ENCODE measurements at regions not wholly inside any gene's neighbourhood (a gene's known extent, or its start where the extent isn't known, plus 50 kb on each side); places are given as distances from the start of the nearest gene placed in this dataset.

- TF ChIP-seq CTCF (IDR thresholded peaks at IDR 0.05; ENCODE audit: insufficient read depth, low read depth, low read length) = no peak
- H3K4me3 ChIP-seq (ENCODE audit: low read depth, low read length) = no peak overlapping the region
- DNase-seq (ENCODE audit: low read depth) = peak; percentile 75
Measured at GRCh38 chr1:220956501-220957232, 77.4 kb downstream of the HLX start.

- DNase-seq (ENCODE audit: low read depth) = peak; percentile 94
- TF ChIP-seq CTCF (IDR thresholded peaks at IDR 0.05; ENCODE audit: insufficient read depth, low read depth, low read length) = no peak
- no peak overlapping the region for H3K4me3 ChIP-seq (ENCODE audit: low read depth, low read length)
Measured at GRCh38 chr1:220957233-220957605, 78.0 kb downstream of the HLX start.

- no peak for TF ChIP-seq CTCF (IDR thresholded peaks at IDR 0.05; ENCODE audit: insufficient read depth, low read depth, low read length)
- no peak overlapping the region for H3K4me3 ChIP-seq (ENCODE audit: low read depth, low read length)
- no peak for DNase-seq (ENCODE audit: low read depth)
Measured at GRCh38 chr1:220958234-220958633, 79.0 kb downstream of the HLX start.

GRCh38 chr1:220962031-220962751, 82.9 kb downstream of the HLX start:
- TF ChIP-seq CTCF (IDR thresholded peaks at IDR 0.05; ENCODE audit: insufficient read depth, low read depth, low read length) = no peak
- peak; percentile 91 for DNase-seq (ENCODE audit: low read depth)
- H3K4me3 ChIP-seq (ENCODE audit: low read depth, low read length) = no peak overlapping the region

- TF ChIP-seq CTCF (IDR thresholded peaks at IDR 0.05; ENCODE audit: insufficient read depth, low read depth, low read length) = no peak
- H3K4me3 ChIP-seq (ENCODE audit: low read depth, low read length) = no peak overlapping the region
- DNase-seq (ENCODE audit: low read depth) = no peak
Measured at GRCh38 chr1:220966041-220966440, 86.8 kb downstream of the HLX start.

GRCh38 chr1:220966473-220966872, 87.2 kb downstream of the HLX start:
- H3K4me3 ChIP-seq (ENCODE audit: low read depth, low read length) = no peak overlapping the region
- no peak for DNase-seq (ENCODE audit: low read depth)
- no peak for TF ChIP-seq CTCF (IDR thresholded peaks at IDR 0.05; ENCODE audit: insufficient read depth, low read depth, low read length)
